Activated B cell treated with CpG ODN at 0.5 μM for 24 hours (primary cell): ENCODE measurements at regions not wholly inside any gene's neighbourhood (a gene's known extent, or its start where the extent isn't known, plus 50 kb on each side); places are given as distances from the start of the nearest gene placed in this dataset.

ENCODE experiments used
- ATAC-seq: fragments of 200-7000 bp; cut with Tn5 transposase; one replicate; pipeline ENCODE4 v1.10.0; 2021; ENCODE audit warnings: low read depth, mild to moderate bottlenecking, moderate library complexity
- CTCF ChIA-PET: fragments of 350-600 bp; sonication (Branson Sonifier 250); formaldehyde crosslinking; loops from one replicate; lab custom pipeline; 2021; ENCODE audit warnings: antibody characterized with exemption; lab: Charles Lee
- POLR2A ChIA-PET: fragments of 350-600 bp; sonication (Branson Sonifier 250); formaldehyde crosslinking; loops from one replicate; lab custom pipeline; 2021; ENCODE audit warnings: antibody characterized with exemption; lab: Charles Lee
- DNase-seq: peaks from one replicate; pipeline ENCODE4 v3.0.0; 2022
- H3K27ac Mint-ChIP-seq: one replicate; pipeline ENCODE4 v1.8.0; 2020; ENCODE audit warnings: mixed read lengths
- H3K27me3 Mint-ChIP-seq: one replicate; pipeline ENCODE4 v1.8.0; 2021; ENCODE audit warnings: mixed read lengths
- H3K36me3 Mint-ChIP-seq: one replicate; pipeline ENCODE4 v1.8.0; 2021; ENCODE audit warnings: low read depth, mixed read lengths
- H3K4me1 Mint-ChIP-seq: one replicate; pipeline ENCODE4 v1.8.0; 2021; ENCODE audit warnings: mixed read lengths
- H3K4me3 Mint-ChIP-seq: one replicate; pipeline ENCODE4 v1.8.0; 2020; ENCODE audit warnings: mild to moderate bottlenecking, mixed read lengths
- H3K9me3 Mint-ChIP-seq: one replicate; pipeline ENCODE4 v1.8.0; 2020; ENCODE audit warnings: mixed read lengths
- CTCF ChIP-seq: fragments of 200-600 bp; IDR thresholded peaks from one replicate; pipeline ENCODE4 v1.8.0; 2022; ENCODE audit warnings: antibody characterized with exemption, mild to moderate bottlenecking
- intact Hi-C: fragments of 100-400 bp; cut with micrococcal nuclease; formaldehyde crosslinking; loops from one replicate; pipeline ENCODE4 v1.15.1; 2024

DNA sequence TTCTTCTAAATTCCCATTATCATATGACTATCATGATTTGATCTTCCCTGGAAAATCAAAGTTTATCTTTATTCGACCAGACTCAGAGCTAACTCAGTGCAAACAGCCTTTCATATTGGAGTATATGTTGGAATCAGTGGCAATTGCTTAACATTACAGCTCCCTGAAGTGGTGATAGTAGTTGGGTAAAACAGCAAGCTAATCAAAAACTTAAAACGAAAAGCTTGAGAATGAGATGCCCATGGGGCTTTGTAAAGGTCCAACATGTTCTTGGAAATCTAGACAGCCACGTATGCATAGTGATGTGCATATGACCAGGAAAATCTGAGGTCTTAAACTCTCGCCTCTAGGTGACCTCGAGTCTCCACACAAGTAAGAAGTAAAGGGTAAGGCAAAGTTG is 437.6 kb downstream of the KIF16B start:
- POLR2A ChIA-PET = no interaction called here

DNA sequence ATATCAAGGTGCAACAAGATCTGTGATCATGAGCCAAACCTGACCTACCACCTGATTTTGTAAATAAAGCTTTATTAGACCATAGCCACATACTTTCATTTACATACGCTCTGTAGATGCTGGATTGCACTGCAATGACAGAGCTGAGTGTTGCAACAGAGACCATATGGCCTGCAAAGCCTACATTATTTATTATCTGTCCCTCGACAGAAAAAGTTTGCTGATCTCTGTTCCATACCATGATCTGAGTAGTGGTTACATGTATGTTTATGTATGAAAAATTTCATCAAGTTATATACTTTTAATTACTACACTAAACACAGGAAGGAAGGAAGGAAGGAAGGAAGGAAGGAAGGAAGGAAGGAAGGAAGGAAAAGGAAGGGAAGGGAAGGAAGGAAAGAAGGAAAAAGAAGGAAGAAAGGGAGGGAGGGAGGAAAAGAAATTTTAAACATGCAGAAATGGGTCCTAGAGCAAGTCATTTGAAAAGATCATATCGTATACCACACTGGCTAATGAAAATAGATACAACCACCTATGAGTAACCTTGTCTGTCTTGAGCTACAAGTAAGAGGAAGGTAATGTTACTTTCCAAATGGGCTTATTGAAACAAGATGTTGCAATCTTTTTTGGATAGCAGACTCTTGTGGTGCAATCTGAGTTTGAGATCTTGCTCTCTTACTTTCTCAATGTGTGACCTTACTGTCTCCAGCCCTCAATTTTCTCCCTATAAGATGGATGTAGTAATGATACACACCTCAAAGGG is 441.0 kb downstream of the KIF16B start:
- intact Hi-C loops = no loop called here
- DNase-seq = no peak
- no peaks in the 10 kb centered on the region for H3K36me3 Mint-ChIP-seq
- H3K27ac Mint-ChIP-seq = no peak overlapping the region
- ATAC-seq = no peak
- CTCF ChIA-PET = no interaction called here
- no peaks in the 10 kb centered on the region for H3K27me3 Mint-ChIP-seq
- peaks cover 6% of the 10 kb centered on the region for H3K9me3 Mint-ChIP-seq
- no peak overlapping the region for H3K4me3 Mint-ChIP-seq
- H3K4me1 Mint-ChIP-seq = peaks cover 9% of the 10 kb centered on the region
- TF ChIP-seq CTCF = no peak
- POLR2A ChIA-PET = no interaction called here

More for the DNA sequence above, 437.6 kb downstream of the KIF16B start:
- DNase-seq (no peak), ATAC-seq (no peak)
- H3K27me3 Mint-ChIP-seq = no peaks in the 10 kb centered on the region
- H3K4me1 Mint-ChIP-seq = peaks cover 7% of the 10 kb centered on the region
- no peak for TF ChIP-seq CTCF
- CTCF ChIA-PET = no interaction called here
- no peak overlapping the region for H3K4me3 Mint-ChIP-seq
- peaks cover 17% of the 10 kb centered on the region for H3K9me3 Mint-ChIP-seq
- intact Hi-C loops = no loop called here
- H3K27ac Mint-ChIP-seq = no peak overlapping the region
- no peaks in the 10 kb centered on the region for H3K36me3 Mint-ChIP-seq

DNA sequence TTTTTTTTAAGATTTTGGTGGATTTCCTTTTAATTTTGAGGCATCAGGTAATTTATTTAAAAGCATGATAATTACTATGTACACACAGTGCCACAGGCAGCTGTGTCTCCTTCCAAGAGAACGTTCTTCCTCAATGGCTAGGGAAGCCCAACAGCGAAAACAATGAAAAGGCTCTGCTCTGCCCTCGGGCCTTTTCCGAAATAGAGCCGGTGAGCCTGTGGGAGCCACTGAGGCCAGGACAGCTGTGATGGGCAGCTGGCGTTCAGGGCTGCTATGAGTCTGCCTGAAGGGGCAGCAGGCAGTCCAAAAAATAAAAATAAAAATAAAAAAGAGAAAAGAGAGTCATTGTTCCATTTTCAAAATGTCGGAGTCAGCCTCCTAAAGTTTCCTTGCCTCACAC is 443.8 kb downstream of the KIF16B start:
- no peak overlapping the region for H3K4me3 Mint-ChIP-seq

GRCh38 chr20:16128538-16129106 is 444.6 kb downstream of the KIF16B start:
- DNase-seq (no peak), ATAC-seq (no peak)
- CTCF ChIA-PET = no interaction called here
- POLR2A ChIA-PET = no interaction called here
- Mint-ChIP-seq H3K27ac (no peak overlapping the region), H3K27me3 (no peaks in the 10 kb centered on the region), H3K4me3 (no peak overlapping the region), H3K36me3 (no peaks in the 10 kb centered on the region), H3K9me3 (no peaks in the 10 kb centered on the region), H3K4me1 (peaks cover 17% of the 10 kb centered on the region)
- intact Hi-C loops = no loop called here
- no peak for TF ChIP-seq CTCF

More for the DNA sequence above, 443.8 kb downstream of the KIF16B start:
- intact Hi-C loops = no loop called here
- DNase-seq (no peak), ATAC-seq (no peak)
- Mint-ChIP-seq H3K27ac (no peak overlapping the region), H3K4me1 (peaks cover 17% of the 10 kb centered on the region), H3K36me3 (no peaks in the 10 kb centered on the region), H3K27me3 (no peaks in the 10 kb centered on the region), H3K9me3 (no peaks in the 10 kb centered on the region)
- no peak for TF ChIP-seq CTCF
- CTCF ChIA-PET = interaction anchor here (0.8 to 1.2 kb wide), 2 partner anchors 66 to 112 kb away, joined by 3 to 4 read pairs; no protein-coding TSS in a partner anchor
- POLR2A ChIA-PET = no interaction called here

GRCh38 chr20:16125816-16126215 is 447.4 kb downstream of the KIF16B start:
- Mint-ChIP-seq H3K4me3 (no peak overlapping the region), H3K27ac (no peak overlapping the region), H3K9me3 (no peaks in the 10 kb centered on the region), H3K27me3 (no peaks in the 10 kb centered on the region), H3K36me3 (no peaks in the 10 kb centered on the region), H3K4me1 (peaks cover 17% of the 10 kb centered on the region)
- intact Hi-C loops = no loop called here
- no peak for TF ChIP-seq CTCF
- ChIA-PET CTCF (no interaction called here), POLR2A (no interaction called here)
- DNase-seq (no peak), ATAC-seq (no peak)
